ENCODE measurements at regions not wholly inside any gene's neighbourhood (a gene's known extent, or its start where the extent isn't known, plus 50 kb on each side); places are given as distances from the start of the nearest gene placed in this dataset.

GRCh38 chr6:22970004-22970403, 400.6 kb downstream of the HDGFL1 start:
- Histone ChIP-seq H3K36me3 (no peaks in the 10 kb centered on the region), H3K4me1 (no peaks in the 10 kb centered on the region), H3K27me3 (ENCODE audit: low read depth) (no peaks in the 10 kb centered on the region), H3K9me3 (replicated peaks) (no peaks in the 10 kb centered on the region), H3K4me3 (no peak overlapping the region), H3K27ac (replicated peaks) (no peak overlapping the region)
- DNase-seq: no peak
- TF ChIP-seq CTCF (IDR thresholded peaks at IDR 0.05; ENCODE audit: borderline replicate concordance): no peak
- intact Hi-C loops (cut with micrococcal nuclease): no loop called here

DNA sequence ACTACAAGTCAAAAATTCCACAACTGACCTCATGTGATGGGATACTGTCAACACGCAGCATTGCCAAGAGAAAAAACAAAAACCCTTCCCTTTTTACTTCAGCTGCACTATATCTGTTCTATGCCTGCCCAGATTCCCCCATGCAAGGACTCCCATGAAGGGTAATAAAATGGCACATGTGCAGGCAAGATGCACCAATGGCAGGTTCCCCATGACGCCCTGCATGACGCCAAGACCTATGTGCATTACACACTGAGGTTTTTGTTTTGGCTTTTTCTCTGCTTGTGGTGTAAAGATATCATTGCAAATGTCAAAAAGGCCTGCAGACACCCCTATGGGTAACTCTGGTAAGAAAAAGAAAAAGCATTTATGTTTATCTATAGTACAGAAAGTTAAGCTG, 403.4 kb downstream of the HDGFL1 start:
- Histone ChIP-seq H3K4me3 (no peak overlapping the region), H3K27ac (replicated peaks) (no peak overlapping the region), H3K4me1 (no peaks in the 10 kb centered on the region), H3K36me3 (no peaks in the 10 kb centered on the region), H3K27me3 (ENCODE audit: low read depth) (no peaks in the 10 kb centered on the region), H3K9me3 (replicated peaks) (no peaks in the 10 kb centered on the region)
- intact Hi-C loops (cut with micrococcal nuclease): no loop called here
- TF ChIP-seq CTCF (IDR thresholded peaks at IDR 0.05; ENCODE audit: borderline replicate concordance): no peak
- DNase-seq: no peak

DNA sequence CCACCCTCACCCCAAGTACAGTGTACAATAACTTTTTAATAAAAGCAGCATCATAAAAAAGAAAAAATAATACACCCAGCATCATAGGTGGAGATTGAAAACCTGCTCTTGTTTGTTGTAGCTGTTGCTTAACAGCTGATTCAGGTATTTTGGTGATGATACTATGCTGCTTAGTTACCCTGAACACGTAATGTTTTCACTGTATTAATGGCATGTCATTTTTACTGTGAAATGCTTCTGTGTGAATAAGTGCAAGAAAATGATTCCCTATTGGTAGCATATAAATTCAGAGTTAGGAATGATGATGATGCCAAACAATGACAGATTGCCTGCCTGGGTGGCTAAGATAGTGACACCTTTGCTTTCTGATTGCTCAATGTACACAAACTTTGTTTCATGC, 405.7 kb downstream of the HDGFL1 start:
- Histone ChIP-seq H3K9me3 (replicated peaks) (no peaks in the 10 kb centered on the region), H3K36me3 (no peaks in the 10 kb centered on the region), H3K4me3 (no peak overlapping the region), H3K4me1 (no peaks in the 10 kb centered on the region), H3K27ac (replicated peaks) (no peak overlapping the region), H3K27me3 (ENCODE audit: low read depth) (no peaks in the 10 kb centered on the region)
- no peak for DNase-seq
- intact Hi-C loops (cut with micrococcal nuclease): no loop called here
- TF ChIP-seq CTCF (IDR thresholded peaks at IDR 0.05; ENCODE audit: borderline replicate concordance): no peak

- Histone ChIP-seq H3K27ac (replicated peaks) (no peak overlapping the region), H3K27me3 (ENCODE audit: low read depth) (no peaks in the 10 kb centered on the region), H3K4me3 (no peak overlapping the region), H3K36me3 (no peaks in the 10 kb centered on the region), H3K4me1 (no peaks in the 10 kb centered on the region), H3K9me3 (replicated peaks) (peaks cover 19% of the 10 kb centered on the region)
- DNase-seq: no peak
- no peak for TF ChIP-seq CTCF (IDR thresholded peaks at IDR 0.05; ENCODE audit: borderline replicate concordance)
- intact Hi-C loops (cut with micrococcal nuclease): no loop called here
Measured at GRCh38 chr6:22980446-22980845, 411.1 kb downstream of the HDGFL1 start.

DNA sequence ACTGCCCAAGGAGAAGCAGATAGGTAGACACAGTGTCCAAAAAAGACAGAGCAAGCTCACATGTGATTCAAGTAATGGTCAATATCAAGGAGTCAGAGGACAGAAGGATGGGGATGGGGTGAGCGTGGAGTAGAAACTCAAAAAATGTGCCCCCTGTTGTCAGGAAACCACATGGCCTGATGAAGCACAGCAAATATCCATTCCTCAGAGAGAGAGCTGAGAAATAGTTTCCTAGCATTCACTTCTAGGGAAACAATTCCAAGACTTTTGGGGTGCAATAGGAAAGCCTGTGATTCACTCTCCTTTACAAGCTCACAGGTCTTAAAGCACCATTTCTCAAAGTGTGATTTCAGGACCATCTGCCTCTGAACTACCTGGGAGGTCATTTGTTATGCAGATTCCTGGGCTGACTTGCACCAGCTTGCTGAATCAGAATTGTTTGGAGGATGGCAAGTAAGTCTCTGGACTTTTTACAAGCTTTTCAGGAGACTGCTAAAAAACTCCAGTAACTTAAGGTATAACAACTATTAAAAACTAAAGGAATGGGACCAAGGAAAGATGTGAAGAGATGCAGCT, 432.8 kb downstream of the HDGFL1 start:
- no peak for TF ChIP-seq CTCF (IDR thresholded peaks at IDR 0.05; ENCODE audit: borderline replicate concordance)
- no peak overlapping the region for H3K4me3 ChIP-seq
- DNase-seq: no peak
- H3K27ac ChIP-seq (replicated peaks): no peak overlapping the region
- H3K4me1 ChIP-seq: peaks cover 5% of the 10 kb centered on the region
- no peaks in the 10 kb centered on the region for H3K36me3 ChIP-seq
- no peaks in the 10 kb centered on the region for H3K9me3 ChIP-seq (replicated peaks)
- no peaks in the 10 kb centered on the region for H3K27me3 ChIP-seq (ENCODE audit: low read depth)
- intact Hi-C loops (cut with micrococcal nuclease): no loop called here

Data from left ventricle myocardium inferior (tissue), 1 donor.